ENCODE measurements at regions not wholly inside any gene's neighbourhood (a gene's known extent, or its start where the extent isn't known, plus 50 kb on each side); places are given as distances from the start of the nearest gene placed in this dataset.

GRCh38 chr5:82758881-82759280 lies 318.3 kb downstream of the TMEM167A start:
- H3K27me3 ChIP-seq (ENCODE audit: control insufficient read depth in 1 of 2, insufficient read depth in 2 of 2, low read length in 2 of 2), result no peaks in the 10 kb centered on the region; a peak in 1 of 5 replicates
- no peaks in the 10 kb centered on the region for H3K9me3 ChIP-seq (ENCODE audit: low read length)
- BruUV-seq (replicated peaks), result no TSS peak
- H2AFZ ChIP-seq (ENCODE audit: low read length), result no peak overlapping the region
- intact Hi-C loops (cut with micrococcal nuclease; ENCODE audit: unreplicated experiment) (no loop called here), in situ Hi-C loops (cut with HindIII; ENCODE audit: extremely low pct_ligation_motif_present, low pct_unique_long_range_greater_than_20kb) (no loop called here)
- FAIRE-seq, result no peak
- H3K9ac ChIP-seq (ENCODE audit: insufficient read depth, low read depth, low read length), result no peak overlapping the region
- no peak overlapping the region for H3K4me3 ChIP-seq (replicated peaks in 1 of 3; ENCODE audit: insufficient read depth in 1 of 3, low read depth in 2 of 3, low read length in 3 of 3)
- no peak overlapping the region for H3K4me2 ChIP-seq (ENCODE audit: low read depth, low read length)
- ChIA-PET CTCF (ENCODE audit: low intra/inter-chr PET ratio, low total read pairs) (no interaction called here), POLR2A (no interaction called here)
- H3K79me2 ChIP-seq (ENCODE audit: insufficient read depth, low read length), result no peaks in the 10 kb centered on the region
- no peak overlapping the region for H3K27ac ChIP-seq (ENCODE audit: extremely low read length, insufficient read depth, low read length)
- H4K20me1 ChIP-seq (ENCODE audit: insufficient read depth, low read length), result no peaks in the 10 kb centered on the region
- WGBS (ENCODE audit: low lambda C conversion rate), result 37% methylated on average over 3 of the region's 3 CpGs
- no peaks in the 10 kb centered on the region for H3K36me3 ChIP-seq (replicated peaks in 1 of 2; ENCODE audit: control insufficient read depth in 1 of 2, insufficient read depth in 2 of 2, low read length in 2 of 2)
- H3K4me1 ChIP-seq (ENCODE audit: insufficient read depth, low read length), result no peaks in the 10 kb centered on the region
- ATAC-seq, result no peak
- no peak for DNase-seq (ENCODE audit: low spot score)
- TF ChIP-seq ZNF33B (CRISPR knock-in tag; IDR thresholded peaks at IDR 0.05), result no peak
- TF ChIP-seq MLLT10 (CRISPR knock-in tag; IDR thresholded peaks at IDR 0.05), result no peak
- no peak for TF ChIP-seq ZNF784 (CRISPR knock-in tag; IDR thresholded peaks at IDR 0.05; ENCODE audit: borderline replicate concordance)
- no peak for TF ChIP-seq ZXDC (CRISPR knock-in tag; IDR thresholded peaks at IDR 0.05)
- no peak for TF ChIP-seq ZNF672 (CRISPR knock-in tag; IDR thresholded peaks at IDR 0.05)
- TF ChIP-seq SIN3B (IDR thresholded peaks at IDR 0.05; ENCODE audit: low read length), result no peak
- no peak for TF ChIP-seq SCMH1 (CRISPR knock-in tag; IDR thresholded peaks at IDR 0.05; ENCODE audit: borderline replicate concordance)
- TF ChIP-seq HMG20A (CRISPR knock-in tag; IDR thresholded peaks at IDR 0.05; ENCODE audit: borderline replicate concordance), result no peak
- TF ChIP-seq JDP2 (CRISPR knock-in tag; IDR thresholded peaks at IDR 0.05; ENCODE audit: borderline replicate concordance), result no peak
- TF ChIP-seq ZNF720 (CRISPR knock-in tag; IDR thresholded peaks at IDR 0.05), result no peak
- TF ChIP-seq DR1 (CRISPR knock-in tag; IDR thresholded peaks at IDR 0.05), result no peak
- TF ChIP-seq ZNF225 (CRISPR knock-in tag; IDR thresholded peaks at IDR 0.05), result no peak
- no peak for TF ChIP-seq ZNF513 (CRISPR knock-in tag; conservative IDR thresholded peaks at IDR 0.05)
- no peak for TF ChIP-seq ZNF337 (CRISPR knock-in tag; IDR thresholded peaks at IDR 0.05; ENCODE audit: borderline replicate concordance, low read depth)
- no peak for TF ChIP-seq PLRG1 (conservative IDR thresholded peaks at IDR 0.05)
- TF ChIP-seq FOSL2 (CRISPR knock-in tag; IDR thresholded peaks at IDR 0.05), result no peak

All from HepG2 (cell line).